ENCODE measurements at regions not wholly inside any gene's neighbourhood (a gene's known extent, or its start where the extent isn't known, plus 50 kb on each side); places are given as distances from the start of the nearest gene placed in this dataset.
A peak's percentile ranks its signal among the peaks of the same experiment; 100 is the strongest.

GRCh38 chr21:19266636-19267035 is 863.1 kb upstream of the TMPRSS15 start:
- no peak for FAIRE-seq

DNA sequence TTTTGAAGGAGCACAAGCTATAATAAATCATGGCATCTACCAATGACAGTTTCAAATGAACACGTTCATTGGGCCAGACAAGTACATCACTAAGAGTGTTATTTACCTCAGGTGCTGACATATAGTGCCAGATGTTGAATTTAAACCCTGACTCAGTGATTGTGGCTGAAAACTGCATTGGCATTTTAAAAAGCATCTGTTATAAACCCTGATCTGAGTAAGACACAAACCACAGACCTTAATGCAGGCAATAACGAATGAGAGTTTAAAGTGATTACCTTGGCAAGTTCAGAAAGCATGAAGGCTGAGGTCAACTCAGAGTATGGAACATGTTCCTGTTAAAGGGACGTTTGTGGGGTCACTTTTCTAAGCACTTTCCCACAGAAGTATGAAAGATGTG is 865.1 kb upstream of the TMPRSS15 start:
- no peak for FAIRE-seq

DNA sequence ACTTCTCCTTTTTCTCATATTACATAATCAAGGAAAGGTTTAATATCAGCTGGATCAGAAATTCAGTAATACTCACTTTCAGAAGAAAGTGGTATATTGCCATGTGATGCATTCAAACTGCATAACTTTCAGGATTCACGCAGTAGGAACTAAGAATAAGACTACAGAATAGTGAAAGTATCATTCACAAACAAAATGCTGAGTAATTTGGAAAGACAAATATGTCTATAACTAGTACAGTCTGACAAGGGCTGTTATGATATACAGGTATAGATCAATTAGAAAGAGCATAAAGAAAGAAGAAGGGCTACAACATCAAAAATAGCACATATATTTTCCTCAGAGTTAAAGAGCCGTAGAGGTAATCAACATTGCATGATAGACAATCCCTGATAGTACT is 871.5 kb upstream of the TMPRSS15 start:
- no peak for FAIRE-seq

DNA sequence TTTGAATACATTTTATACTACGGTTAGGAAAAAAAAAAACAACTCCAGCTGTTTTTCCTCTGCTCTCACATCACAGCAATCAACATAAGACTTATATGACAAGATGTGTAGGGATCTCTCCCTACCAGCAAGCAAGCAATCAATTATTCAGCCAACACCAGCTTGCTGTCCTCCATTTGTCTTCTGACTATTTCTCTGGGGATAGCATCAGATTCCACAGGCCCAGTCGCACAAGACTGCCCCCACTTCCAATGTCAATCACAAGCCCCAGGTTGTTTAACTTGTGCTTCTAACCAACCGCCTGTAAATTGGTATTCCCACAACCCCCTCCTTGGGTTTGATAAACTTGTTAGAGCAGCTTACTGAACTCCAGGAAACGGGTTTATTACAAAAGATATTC is 873.1 kb upstream of the TMPRSS15 start:
- FAIRE-seq: no peak

- FAIRE-seq: no peak
These were observed 883.3 kb upstream of the TMPRSS15 start for GRCh38 chr21:19286876-19287275.

DNA sequence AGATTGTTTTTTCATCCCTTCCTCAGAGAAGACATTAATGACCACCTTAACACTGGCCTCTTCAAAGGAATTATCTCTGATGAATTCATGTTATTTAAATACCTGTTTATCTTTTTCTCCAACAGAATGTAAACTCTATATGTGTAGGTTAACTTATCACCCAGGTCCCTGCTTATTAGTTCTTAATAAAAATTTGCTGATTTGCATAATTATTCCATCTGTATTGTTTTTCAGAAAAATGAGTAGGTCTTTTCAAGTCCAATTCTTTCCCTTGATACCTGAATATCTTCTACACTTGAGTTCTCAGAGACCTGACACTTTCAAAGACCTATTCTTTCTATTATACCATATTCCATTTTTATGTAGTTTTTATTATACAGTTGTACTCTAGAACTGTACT is 886.7 kb upstream of the TMPRSS15 start:
- no peak for FAIRE-seq

- no peak for FAIRE-seq
These were observed 916.7 kb upstream of the TMPRSS15 start for GRCh38 chr21:19320291-19320690.

GRCh38 chr21:19321688-19322087 is 918.1 kb upstream of the TMPRSS15 start:
- no peak for FAIRE-seq

DNA sequence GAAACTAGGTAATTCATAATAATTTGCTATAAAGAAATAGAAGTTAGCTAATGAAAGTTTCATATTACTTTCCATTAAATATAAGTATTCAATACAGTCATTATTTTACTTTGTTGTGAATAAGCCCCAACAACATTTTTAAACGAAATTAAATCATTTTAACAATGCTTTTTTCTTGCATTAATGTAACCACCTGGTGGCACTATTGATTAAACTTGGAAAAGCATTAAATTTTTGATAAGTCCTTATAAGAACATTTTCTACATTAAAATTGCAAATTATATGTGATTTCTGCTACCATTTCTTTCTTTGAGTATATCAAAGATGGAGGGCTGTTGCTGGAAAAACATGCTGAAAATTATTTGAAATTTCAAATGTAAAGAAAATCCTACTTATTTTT is 918.8 kb upstream of the TMPRSS15 start:
- peak; percentile 94 for FAIRE-seq

- FAIRE-seq: no peak
These were observed 923.1 kb upstream of the TMPRSS15 start for GRCh38 chr21:19326531-19327319.

GRCh38 chr21:19328954-19329353 is 925.4 kb upstream of the TMPRSS15 start:
- FAIRE-seq: no peak

DNA sequence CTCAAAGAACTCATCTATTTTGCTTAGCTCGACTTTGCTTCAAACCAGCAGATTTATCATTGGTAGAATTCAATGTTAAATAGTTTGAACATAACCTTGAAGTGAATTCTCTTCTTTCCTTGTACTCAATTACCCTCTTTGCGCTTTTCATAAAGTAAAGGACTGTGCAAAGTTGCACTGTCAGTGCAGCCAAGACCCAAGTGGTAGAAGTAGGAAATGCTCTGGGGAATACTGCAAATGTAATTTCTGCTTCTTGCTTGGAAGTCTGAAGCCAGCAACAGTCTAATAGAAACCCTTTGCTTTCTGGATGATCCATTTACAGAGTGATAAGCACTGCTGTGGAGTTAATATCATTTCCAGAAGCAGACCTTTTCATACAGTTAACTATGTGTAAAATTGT is 936.7 kb upstream of the TMPRSS15 start:
- no peak for FAIRE-seq

- no peak for FAIRE-seq
These were observed 937.4 kb upstream of the TMPRSS15 start for GRCh38 chr21:19340954-19341353.

DNA sequence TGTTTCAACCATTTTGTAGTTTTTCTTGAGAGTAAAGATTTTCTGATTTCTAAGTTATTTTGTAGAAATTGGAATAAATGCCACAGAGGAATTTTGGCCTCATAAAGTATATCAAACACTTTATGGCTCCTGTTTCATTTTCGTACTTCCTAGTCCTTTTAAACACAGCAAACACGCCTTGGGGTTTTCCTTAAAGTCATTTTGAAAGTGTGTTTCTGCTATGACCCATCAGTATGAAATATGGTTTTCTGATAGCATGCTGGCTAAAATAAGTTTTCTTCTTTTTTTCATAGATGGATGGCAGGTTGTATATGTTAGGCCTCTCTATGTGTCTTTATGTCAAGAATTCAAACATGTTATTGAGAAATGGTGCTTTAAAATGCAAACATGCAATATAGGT is 940.1 kb upstream of the TMPRSS15 start:
- FAIRE-seq: no peak

DNA sequence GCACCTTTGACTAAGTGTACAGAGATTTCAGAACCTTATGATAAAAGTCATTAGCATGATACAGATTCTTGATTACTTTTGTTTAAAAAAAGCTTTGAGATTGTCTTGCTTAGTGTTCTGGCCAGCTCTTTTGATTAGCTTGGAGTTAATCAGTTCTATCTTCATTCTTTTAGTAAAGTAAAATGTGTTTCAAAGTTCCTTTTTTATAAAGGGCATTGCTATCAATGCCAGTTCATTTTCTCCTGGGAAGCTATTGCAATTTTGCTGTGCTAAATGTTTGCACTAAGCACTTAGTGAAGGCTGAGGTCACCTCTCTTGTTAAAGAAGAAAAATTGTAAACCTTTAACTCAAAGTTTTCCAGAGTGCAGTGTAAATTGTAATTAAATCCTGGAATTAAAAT is 946.7 kb upstream of the TMPRSS15 start:
- FAIRE-seq: no peak

GRCh38 chr21:19353256-19353655 is 949.7 kb upstream of the TMPRSS15 start:
- FAIRE-seq: no peak

GRCh38 chr21:19368944-19369343 is 965.4 kb upstream of the TMPRSS15 start:
- no peak for FAIRE-seq

DNA sequence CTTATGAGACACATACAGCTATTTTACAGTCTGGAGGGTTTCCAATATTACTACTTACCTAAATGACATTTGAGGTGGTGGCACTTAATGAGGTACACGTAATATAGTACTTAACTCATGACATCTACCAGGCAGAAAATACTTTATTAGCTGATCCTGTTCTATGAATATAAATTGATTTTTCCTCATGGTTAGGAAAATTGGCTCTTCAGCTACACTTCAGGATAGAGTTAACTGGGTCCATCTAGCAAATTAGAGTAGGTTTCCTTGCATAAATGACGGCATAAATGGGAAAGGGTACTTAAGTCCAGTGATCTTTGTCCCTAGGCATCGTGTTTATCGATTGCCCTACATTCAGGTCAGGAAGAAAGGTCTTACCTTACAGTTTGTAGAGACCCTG is 988.8 kb upstream of the TMPRSS15 start:
- no peak for FAIRE-seq

- no peak for FAIRE-seq
These were observed 996.7 kb upstream of the TMPRSS15 start for GRCh38 chr21:19400223-19400770.

GRCh38 chr21:19402870-19403269 is 999.3 kb upstream of the TMPRSS15 start:
- no peak for FAIRE-seq

DNA sequence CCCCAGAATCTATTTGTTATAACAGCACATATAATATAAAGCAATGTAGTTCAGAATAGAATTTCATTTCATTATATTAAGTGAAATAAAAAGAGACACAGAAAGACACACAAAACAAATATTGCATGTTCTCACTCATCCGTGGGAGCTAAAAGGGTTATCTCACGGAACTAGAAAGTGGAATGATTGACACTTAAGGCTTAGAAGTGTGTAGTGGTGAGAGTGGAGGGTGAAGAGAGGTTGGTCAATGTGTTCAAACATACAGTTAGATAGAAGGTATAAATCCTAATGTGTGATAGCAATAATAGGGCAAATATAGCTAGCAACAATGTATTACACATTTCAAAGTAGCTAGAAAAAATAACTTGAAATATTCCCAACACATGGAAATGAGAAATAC is 1001.7 kb upstream of the TMPRSS15 start:
- FAIRE-seq: no peak

GRCh38 chr21:19420565-19420964 is 1017.0 kb upstream of the TMPRSS15 start:
- FAIRE-seq: no peak

DNA sequence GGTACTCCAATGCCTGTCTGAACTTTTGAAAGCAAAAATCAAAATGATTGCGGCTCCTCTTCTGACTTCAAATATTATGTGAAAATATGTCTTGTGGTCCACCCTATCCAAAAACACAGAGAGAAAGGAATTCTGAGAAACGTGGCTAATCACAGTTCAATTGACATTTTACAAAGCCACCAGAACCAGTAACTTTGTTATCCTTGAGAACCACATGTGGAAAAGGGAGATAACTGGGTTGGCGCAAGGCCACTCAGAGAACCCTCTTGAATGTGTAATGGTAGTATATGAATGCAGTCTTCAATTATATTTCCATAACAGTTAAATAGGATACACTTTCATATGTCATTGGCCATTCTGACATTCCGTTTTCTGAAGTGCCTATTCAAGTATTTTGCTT is 1030.0 kb upstream of the TMPRSS15 start:
- FAIRE-seq: no peak

- peak; percentile 56 for FAIRE-seq
These were observed 1037.4 kb upstream of the TMPRSS15 start for GRCh38 chr21:19440792-19441655.

Data from islet of Langerhans (tissue), 1 donor.